GM08714 (cell line): ENCODE measurements at regions not wholly inside any gene's neighbourhood (a gene's known extent, or its start where the extent isn't known, plus 50 kb on each side); places are given as distances from the start of the nearest gene placed in this dataset.

Experiments used
- H3K4me3 ChIP-seq: fragments of 200-500 bp; sonication (Bioruptor generic); 2 replicates; pipeline ENCODE4 v1.5.1; 2014; ENCODE audit warnings: mild to moderate bottlenecking, low read length, inconsistent platforms
- ZNF274 ChIP-seq: IDR thresholded peaks from 2 replicates; pipeline ENCODE4 v1.6.1; 2012; ENCODE audit warnings: mild to moderate bottlenecking, low read depth, low read length

- no peak overlapping the region for H3K4me3 ChIP-seq
- no peak for TF ChIP-seq ZNF274
Measured at GRCh38 chr3:72186400-72186855, 401.5 kb upstream of the PROK2 start.

- TF ChIP-seq ZNF274: no peak
- no peak overlapping the region for H3K4me3 ChIP-seq
Measured at GRCh38 chr3:72185549-72186399, 400.8 kb upstream of the PROK2 start.

GRCh38 chr3:72183489-72183888, 398.5 kb upstream of the PROK2 start:
- TF ChIP-seq ZNF274: no peak
- no peak overlapping the region for H3K4me3 ChIP-seq

GRCh38 chr3:72182206-72182605, 397.3 kb upstream of the PROK2 start:
- no peak for TF ChIP-seq ZNF274
- H3K4me3 ChIP-seq: no peak overlapping the region

GRCh38 chr3:72181251-72181650, 396.3 kb upstream of the PROK2 start:
- H3K4me3 ChIP-seq: no peak overlapping the region
- no peak for TF ChIP-seq ZNF274

GRCh38 chr3:72180405-72180804, 395.5 kb upstream of the PROK2 start:
- TF ChIP-seq ZNF274: no peak
- no peak overlapping the region for H3K4me3 ChIP-seq

- no peak for TF ChIP-seq ZNF274
- H3K4me3 ChIP-seq: no peak overlapping the region
Measured at GRCh38 chr3:72179107-72179464, 394.1 kb upstream of the PROK2 start.

GRCh38 chr3:72178463-72179106, 393.6 kb upstream of the PROK2 start:
- H3K4me3 ChIP-seq: no peak overlapping the region
- no peak for TF ChIP-seq ZNF274

- TF ChIP-seq ZNF274: no peak
- peak overlapping the region; percentile 7; the same call in 1 of the 2 replicates for H3K4me3 ChIP-seq
Measured at GRCh38 chr3:72177075-72178050, 392.4 kb upstream of the PROK2 start.

DNA sequence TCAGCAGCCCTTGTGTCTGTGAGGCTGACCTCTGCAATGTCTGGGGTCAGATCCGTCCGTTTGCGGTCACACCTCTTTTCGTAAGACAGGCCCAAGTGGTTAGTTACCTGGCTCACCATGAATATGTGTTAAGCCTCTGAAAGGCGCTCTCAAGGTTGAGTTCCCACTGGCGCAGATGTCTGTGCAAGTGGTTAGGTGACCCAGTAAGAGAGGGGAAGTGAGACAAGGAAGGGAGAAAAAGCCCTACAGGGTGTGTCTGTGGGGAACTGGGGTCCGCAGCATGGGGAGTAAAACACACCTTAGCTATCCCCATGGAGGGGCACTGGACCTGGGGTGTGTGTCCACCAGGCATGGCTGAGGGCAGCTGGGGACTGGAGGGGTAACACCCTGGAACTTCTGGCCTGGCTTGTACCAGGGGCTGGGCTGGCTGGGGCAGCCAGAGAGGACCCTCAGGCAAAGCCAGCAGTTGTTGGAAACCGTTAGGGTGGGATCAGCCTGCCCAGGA, 391.6 kb upstream of the PROK2 start:
- H3K4me3 ChIP-seq: peak overlapping the region; percentile 7; the same call in 1 of the 2 replicates
- no peak for TF ChIP-seq ZNF274

DNA sequence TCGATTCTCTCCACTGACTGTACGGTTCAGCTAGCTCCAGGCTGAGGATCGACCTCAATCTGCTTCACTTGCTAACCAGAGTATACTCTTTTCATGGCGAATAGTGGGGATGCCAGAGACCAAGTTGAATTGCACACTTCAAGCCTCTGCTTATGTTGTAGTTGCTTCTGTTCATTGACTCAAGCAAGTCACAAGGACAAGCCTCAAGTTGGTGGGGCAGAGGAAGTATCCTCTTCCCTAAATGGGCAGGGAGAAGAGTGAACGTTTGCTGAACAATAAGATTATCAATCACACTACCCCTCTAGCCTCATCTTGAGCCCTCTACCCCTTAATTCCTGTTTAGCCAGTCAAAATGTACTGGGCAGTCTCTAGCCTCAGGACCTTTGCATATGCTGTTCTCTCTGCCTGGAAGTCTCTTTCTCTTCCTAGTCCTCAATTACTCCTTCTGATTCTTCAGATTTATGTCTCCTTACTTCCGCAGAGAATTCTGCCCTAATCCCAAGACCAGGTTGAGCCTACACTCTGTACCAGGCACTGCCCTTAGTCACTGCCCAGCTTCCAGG, 390.4 kb upstream of the PROK2 start:
- no peak overlapping the region for H3K4me3 ChIP-seq
- TF ChIP-seq ZNF274: no peak

DNA sequence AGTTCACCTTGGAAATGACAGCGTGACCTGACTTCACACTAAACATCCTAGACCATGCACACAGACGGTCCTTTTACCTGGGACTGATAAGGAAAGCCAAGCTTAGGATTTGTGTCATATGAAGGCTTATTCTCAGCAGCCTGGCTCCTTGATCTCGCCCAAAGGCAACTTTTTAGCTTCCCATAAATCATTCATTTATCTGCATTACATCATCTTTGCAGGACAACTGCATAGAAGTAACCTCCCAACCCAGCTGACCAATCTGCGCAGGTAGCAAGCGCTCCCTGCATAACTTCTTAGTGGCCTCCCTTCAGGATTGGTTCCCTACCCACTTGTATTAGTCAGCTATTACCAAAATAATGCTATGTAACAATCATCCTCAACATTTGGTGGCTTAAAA, 389.9 kb upstream of the PROK2 start:
- TF ChIP-seq ZNF274: no peak
- H3K4me3 ChIP-seq: no peak overlapping the region

- TF ChIP-seq ZNF274: no peak
- H3K4me3 ChIP-seq: no peak overlapping the region
Measured at GRCh38 chr3:72174040-72174439, 389.1 kb upstream of the PROK2 start.

DNA sequence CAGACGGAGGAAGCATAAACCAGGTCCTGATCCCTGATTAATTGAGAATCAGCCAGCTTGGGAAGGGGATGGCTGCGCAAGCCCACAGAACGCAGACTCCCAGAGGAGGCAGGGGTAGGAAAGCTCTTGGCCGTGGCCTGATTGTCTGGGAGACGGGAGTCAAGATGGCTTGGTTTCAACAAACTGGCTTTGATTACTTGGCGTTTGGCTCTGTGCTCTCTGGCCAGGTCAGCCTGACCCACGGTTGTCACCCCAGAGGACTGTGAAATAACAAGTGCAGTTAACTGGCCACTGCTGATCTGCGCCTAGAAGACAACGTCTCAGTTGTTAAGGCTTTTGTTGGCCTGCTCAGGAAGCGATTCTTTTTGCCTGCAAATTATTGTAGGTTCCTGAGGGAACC, 387.0 kb upstream of the PROK2 start:
- TF ChIP-seq ZNF274: no peak
- no peak overlapping the region for H3K4me3 ChIP-seq
